ENCODE measurements at regions not wholly inside any gene's neighbourhood (a gene's known extent, or its start where the extent isn't known, plus 50 kb on each side); places are given as distances from the start of the nearest gene placed in this dataset.

GRCh38 chr7:13692548-13692947 is 296.9 kb downstream of the ETV1 start:
- Histone ChIP-seq H3K4me3 (ENCODE audit: low read length) (no peak overlapping the region), H3K4me1 (ENCODE audit: low read length) (no peaks in the 10 kb centered on the region), H4K20me1 (ENCODE audit: insufficient read depth, low read length) (no peaks in the 10 kb centered on the region), H3K27ac (ENCODE audit: low read length) (no peak overlapping the region), H2AFZ (ENCODE audit: low read depth, low read length) (no peak overlapping the region), H3K4me2 (ENCODE audit: low read length) (no peak overlapping the region), H3K9me3 (ENCODE audit: insufficient read depth, low read length) (no peaks in the 10 kb centered on the region), H3K9ac (ENCODE audit: low read length) (no peak overlapping the region), H3K36me3 (replicated peaks; ENCODE audit: low read depth, low read length) (no peaks in the 10 kb centered on the region), H3K27me3 (ENCODE audit: low read depth, low read length) (no peaks in the 10 kb centered on the region), H3K79me2 (ENCODE audit: low read length) (no peaks in the 10 kb centered on the region)
- no peak for TF ChIP-seq EZH2phosphoT487 (IDR thresholded peaks at IDR 0.05; ENCODE audit: low read depth)
- TF ChIP-seq CTCF (IDR thresholded peaks at IDR 0.05; ENCODE audit: low read depth, low read length): no peak

- no peak for TF ChIP-seq EZH2phosphoT487 (IDR thresholded peaks at IDR 0.05; ENCODE audit: low read depth)
- no peak for TF ChIP-seq CTCF (IDR thresholded peaks at IDR 0.05; ENCODE audit: low read depth, low read length)
- H2AFZ ChIP-seq (ENCODE audit: low read depth, low read length): no peak overlapping the region
- no peaks in the 10 kb centered on the region for H3K36me3 ChIP-seq (replicated peaks; ENCODE audit: low read depth, low read length)
- no peak overlapping the region for H3K27ac ChIP-seq (ENCODE audit: low read length)
- H4K20me1 ChIP-seq (ENCODE audit: insufficient read depth, low read length): no peaks in the 10 kb centered on the region
- H3K27me3 ChIP-seq (ENCODE audit: low read depth, low read length): no peaks in the 10 kb centered on the region
- H3K79me2 ChIP-seq (ENCODE audit: low read length): no peaks in the 10 kb centered on the region
- no peak overlapping the region for H3K4me3 ChIP-seq (ENCODE audit: low read length)
- no peak overlapping the region for H3K4me2 ChIP-seq (ENCODE audit: low read length)
- H3K4me1 ChIP-seq (ENCODE audit: low read length): no peaks in the 10 kb centered on the region
- H3K9ac ChIP-seq (ENCODE audit: low read length): no peak overlapping the region
- no peaks in the 10 kb centered on the region for H3K9me3 ChIP-seq (ENCODE audit: insufficient read depth, low read length)
Observed at GRCh38 chr7:13702251-13702650, 287.2 kb downstream of the ETV1 start.

GRCh38 chr7:13708670-13709069 is 280.8 kb downstream of the ETV1 start:
- no peak overlapping the region for H2AFZ ChIP-seq (ENCODE audit: low read depth, low read length)
- H3K9ac ChIP-seq (ENCODE audit: low read length): no peak overlapping the region

GRCh38 chr7:13713092-13713491 is 276.4 kb downstream of the ETV1 start:
- no peak overlapping the region for H2AFZ ChIP-seq (ENCODE audit: low read depth, low read length)
- no peak overlapping the region for H3K9ac ChIP-seq (ENCODE audit: low read length)
- H3K4me2 ChIP-seq (ENCODE audit: low read length): no peak overlapping the region

More at GRCh38 chr7:13708670-13709069, 280.8 kb downstream of the ETV1 start:
- no peaks in the 10 kb centered on the region for H3K27me3 ChIP-seq (ENCODE audit: low read depth, low read length)
- no peak overlapping the region for H3K4me3 ChIP-seq (ENCODE audit: low read length)
- TF ChIP-seq CTCF (IDR thresholded peaks at IDR 0.05; ENCODE audit: low read depth, low read length) (no peak), EZH2phosphoT487 (IDR thresholded peaks at IDR 0.05; ENCODE audit: low read depth) (no peak)
- H3K4me1 ChIP-seq (ENCODE audit: low read length): no peaks in the 10 kb centered on the region
- H3K9me3 ChIP-seq (ENCODE audit: insufficient read depth, low read length): no peaks in the 10 kb centered on the region
- H3K79me2 ChIP-seq (ENCODE audit: low read length): no peaks in the 10 kb centered on the region
- H4K20me1 ChIP-seq (ENCODE audit: insufficient read depth, low read length): no peaks in the 10 kb centered on the region
- H3K4me2 ChIP-seq (ENCODE audit: low read length): no peak overlapping the region
- no peak overlapping the region for H3K27ac ChIP-seq (ENCODE audit: low read length)
- no peaks in the 10 kb centered on the region for H3K36me3 ChIP-seq (replicated peaks; ENCODE audit: low read depth, low read length)

More at GRCh38 chr7:13713092-13713491, 276.4 kb downstream of the ETV1 start:
- no peak for TF ChIP-seq CTCF (IDR thresholded peaks at IDR 0.05; ENCODE audit: low read depth, low read length)
- TF ChIP-seq EZH2phosphoT487 (IDR thresholded peaks at IDR 0.05; ENCODE audit: low read depth): no peak
- Histone ChIP-seq H3K79me2 (ENCODE audit: low read length) (no peaks in the 10 kb centered on the region), H3K4me1 (ENCODE audit: low read length) (no peaks in the 10 kb centered on the region), H3K9me3 (ENCODE audit: insufficient read depth, low read length) (no peaks in the 10 kb centered on the region), H3K27me3 (ENCODE audit: low read depth, low read length) (no peaks in the 10 kb centered on the region), H3K27ac (ENCODE audit: low read length) (no peak overlapping the region), H3K36me3 (replicated peaks; ENCODE audit: low read depth, low read length) (no peaks in the 10 kb centered on the region), H4K20me1 (ENCODE audit: insufficient read depth, low read length) (no peaks in the 10 kb centered on the region), H3K4me3 (ENCODE audit: low read length) (no peak overlapping the region)

Measured in OCI-LY3 (cell line).